Tibial nerve (tissue), 4 donors: ENCODE measurements at regions not wholly inside any gene's neighbourhood (a gene's known extent, or its start where the extent isn't known, plus 50 kb on each side); places are given as distances from the start of the nearest gene placed in this dataset.

Source experiments
- EP300 ChIP-seq, 2 donors: sonication (generic); formaldehyde crosslinking; IDR thresholded peaks; one replicate each; pipeline ENCODE4 v1.6.1; 2017; ENCODE audit warnings: antibody characterized with exemption in 2 of 2, mild to moderate bottlenecking in 1 of 2
- POLR2A ChIP-seq, 2 donors: fragments of 450-650 bp; IDR thresholded peaks; one replicate each; pipeline ENCODE4 v1.6.1; 2017; ENCODE audit warnings: antibody characterized with exemption in 2 of 2, mild to moderate bottlenecking in 2 of 2, moderate library complexity in 2 of 2
- TF ChIP-seq, protein P1 (sequence below), 5 experiments: fragments of 200-600 bp in 3 of 5; fragments of 450-650 bp in 2 of 5; sonication (generic) in 3 of 5; IDR thresholded peaks; one replicate each; pipeline ENCODE4 v1.5.1; 2016 to 2019; ENCODE audit warnings: antibody characterized with exemption in 5 of 5, mild to moderate bottlenecking in 3 of 5, moderate library complexity in 2 of 5

DNA sequence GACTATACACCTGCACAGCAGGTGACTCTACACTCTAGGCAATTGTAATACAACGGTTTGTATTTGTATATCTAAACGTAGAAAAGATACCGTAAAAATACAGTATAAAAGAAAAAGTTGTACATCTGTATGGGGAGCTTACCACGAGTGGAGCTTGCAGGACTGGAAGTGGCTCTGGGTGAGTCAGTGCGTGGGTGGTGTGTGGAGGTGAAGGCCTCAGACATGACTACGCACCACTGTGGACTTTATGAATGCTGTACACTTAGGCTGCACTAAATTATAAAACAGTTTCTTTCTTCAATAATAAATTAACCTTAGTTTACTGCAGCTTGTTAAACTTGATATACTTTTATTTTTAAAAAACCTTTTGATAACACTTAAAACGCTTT is 85.0 kb upstream of the FAT1 start:
- TF ChIP-seq, protein P1, sequence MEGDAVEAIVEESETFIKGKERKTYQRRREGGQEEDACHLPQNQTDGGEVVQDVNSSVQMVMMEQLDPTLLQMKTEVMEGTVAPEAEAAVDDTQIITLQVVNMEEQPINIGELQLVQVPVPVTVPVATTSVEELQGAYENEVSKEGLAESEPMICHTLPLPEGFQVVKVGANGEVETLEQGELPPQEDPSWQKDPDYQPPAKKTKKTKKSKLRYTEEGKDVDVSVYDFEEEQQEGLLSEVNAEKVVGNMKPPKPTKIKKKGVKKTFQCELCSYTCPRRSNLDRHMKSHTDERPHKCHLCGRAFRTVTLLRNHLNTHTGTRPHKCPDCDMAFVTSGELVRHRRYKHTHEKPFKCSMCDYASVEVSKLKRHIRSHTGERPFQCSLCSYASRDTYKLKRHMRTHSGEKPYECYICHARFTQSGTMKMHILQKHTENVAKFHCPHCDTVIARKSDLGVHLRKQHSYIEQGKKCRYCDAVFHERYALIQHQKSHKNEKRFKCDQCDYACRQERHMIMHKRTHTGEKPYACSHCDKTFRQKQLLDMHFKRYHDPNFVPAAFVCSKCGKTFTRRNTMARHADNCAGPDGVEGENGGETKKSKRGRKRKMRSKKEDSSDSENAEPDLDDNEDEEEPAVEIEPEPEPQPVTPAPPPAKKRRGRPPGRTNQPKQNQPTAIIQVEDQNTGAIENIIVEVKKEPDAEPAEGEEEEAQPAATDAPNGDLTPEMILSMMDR (IDR thresholded peaks at IDR 0.05): no peak
- TF ChIP-seq POLR2A (IDR thresholded peaks at IDR 0.05) (no peak), EP300 (IDR thresholded peaks at IDR 0.05) (no peak)
